ENCODE measurements at regions not wholly inside any gene's neighbourhood (a gene's known extent, or its start where the extent isn't known, plus 50 kb on each side); places are given as distances from the start of the nearest gene placed in this dataset.

- DNase-seq: no peak
Measured at GRCh38 chr6:43914272-43915147, 144.5 kb downstream of the VEGFA start.

DNA sequence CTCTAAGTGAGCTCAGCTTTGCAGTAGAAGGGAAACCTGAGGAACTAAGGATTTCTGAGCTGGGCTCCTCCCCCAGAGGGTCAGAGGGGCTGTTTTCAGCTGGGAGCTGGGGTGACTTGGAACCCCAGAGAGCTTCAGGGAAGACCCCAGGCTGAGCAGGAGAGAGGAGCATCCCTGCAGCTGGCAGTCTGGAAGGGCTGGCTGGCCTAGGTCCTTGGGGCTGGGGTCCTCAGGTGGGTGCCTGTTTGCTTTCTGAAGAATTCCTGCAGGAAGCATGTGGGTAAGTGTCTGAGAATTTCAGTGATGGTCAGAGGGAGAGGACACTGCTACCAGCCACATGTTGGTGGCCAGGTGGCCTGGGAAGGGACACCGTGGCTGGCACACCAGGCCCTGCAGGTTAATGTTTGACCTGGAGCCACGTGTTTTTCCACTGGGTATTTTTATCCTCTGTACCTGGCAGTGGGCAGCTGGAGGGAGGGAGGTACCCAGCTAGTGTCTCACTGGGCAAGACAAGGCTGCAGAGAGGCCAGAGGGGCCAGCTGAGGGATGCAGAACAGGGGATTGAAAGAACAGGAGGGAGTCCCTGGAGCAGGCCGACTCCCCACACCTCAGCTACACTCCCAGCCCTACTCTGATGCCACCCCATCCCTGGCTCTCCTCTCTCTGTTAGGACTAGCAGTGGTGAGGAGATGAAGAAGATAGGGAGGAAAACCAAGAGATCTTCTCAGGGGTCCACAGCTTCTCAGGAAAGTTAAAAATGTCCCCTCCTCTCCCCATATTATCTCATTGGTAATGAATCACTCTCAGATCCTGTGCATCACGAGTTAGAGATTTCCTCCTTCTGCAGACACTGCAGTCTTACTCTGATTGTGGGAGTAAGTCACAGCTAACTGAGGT lies 143.6 kb downstream of the VEGFA start:
- DNase-seq: no peak

DNA sequence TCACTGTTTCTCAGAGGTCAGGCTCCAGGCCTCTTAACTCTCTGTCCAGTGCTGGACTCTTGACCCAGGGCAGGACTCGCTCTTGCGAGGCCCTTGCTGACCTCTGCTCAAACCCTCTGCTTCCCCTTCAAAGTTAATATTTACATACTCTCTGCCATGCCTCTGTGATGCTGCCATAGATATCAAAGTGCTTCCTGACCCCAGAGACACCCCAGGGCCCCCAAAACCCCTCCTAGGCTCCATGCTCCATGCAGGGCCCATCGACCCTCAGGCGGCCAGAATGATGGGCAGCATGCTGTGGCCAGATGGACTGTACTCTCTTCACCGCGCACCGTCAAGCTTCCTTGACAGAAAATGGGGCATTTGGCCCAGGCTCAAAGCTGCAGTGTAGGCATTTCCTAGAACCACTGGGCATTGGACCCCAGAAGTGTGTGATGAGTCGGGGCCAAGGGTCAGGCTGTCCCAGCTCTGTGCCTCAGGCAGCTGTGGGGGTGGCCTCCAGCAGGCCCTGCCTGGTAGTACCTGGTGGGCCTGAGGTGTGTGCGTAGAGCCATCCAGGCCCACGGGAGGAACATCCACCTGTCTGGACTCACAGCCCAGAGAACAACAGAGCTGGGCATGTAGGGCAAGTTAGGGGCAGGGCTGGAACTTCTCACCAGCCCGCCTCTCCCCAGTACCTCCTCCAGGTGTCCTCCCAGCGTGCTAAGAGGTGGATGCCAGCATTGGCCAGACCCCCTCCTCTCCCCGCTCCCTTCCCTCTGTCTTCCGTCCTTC lies 142.8 kb downstream of the VEGFA start:
- no peak for DNase-seq

DNA sequence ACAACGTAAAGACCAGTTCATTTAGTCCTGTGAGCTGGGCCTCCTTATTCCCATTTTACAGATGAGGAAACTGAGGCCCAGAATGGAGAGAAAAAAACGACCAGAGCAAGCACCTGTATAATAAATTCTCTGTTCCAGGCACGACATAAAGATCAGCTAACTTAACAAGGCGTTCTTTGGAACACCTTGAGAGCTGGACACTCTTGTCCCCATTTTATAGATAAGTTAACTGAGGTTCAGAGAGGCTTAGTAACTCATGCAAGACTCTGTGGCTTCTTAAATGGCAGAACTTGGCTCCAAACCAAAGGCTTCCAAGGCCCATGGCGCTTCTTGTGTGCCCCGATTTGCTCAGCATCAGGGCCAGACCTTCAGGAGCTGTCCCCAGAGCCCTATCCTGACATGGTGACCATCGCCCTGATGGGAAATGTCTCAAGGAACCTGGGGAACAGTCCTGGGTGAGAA lies 142.1 kb downstream of the VEGFA start:
- no peak for DNase-seq

- DNase-seq: no peak
Measured at GRCh38 chr6:43911354-43912115, 141.5 kb downstream of the VEGFA start.

DNA sequence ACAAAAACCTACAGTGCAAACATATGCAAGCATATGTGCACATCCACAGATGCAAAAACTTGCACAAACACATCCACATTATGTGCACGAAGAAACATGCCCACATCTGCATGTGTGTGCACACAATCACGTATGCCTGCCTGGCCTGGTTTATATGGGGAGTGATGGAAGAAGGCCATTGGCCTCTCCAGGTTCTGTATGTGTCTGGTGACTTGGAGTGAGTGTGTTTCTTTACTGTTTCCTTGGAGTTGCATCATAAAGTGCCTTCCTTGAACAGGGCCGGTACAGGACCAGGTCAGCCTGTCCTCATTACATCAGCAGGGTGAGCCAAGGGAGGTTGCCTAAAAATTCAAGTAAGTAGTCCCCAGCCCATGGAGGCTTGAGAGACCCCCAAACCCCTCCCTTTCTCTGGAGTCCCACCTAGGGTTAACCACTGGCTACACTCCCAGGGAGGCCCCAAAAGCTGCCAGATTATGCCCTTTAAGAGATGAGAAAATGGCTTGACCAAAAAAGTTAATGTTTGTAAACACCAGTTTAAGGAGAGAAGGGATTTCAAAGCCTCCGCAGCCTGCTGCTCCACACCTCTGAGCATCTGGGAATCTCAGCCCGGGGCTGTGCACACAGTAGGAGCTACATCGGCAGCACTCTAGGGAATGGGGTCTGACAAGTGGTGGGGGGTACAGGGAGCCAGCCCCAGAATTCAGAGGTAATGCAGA lies 140.8 kb downstream of the VEGFA start:
- no peak for DNase-seq

DNA sequence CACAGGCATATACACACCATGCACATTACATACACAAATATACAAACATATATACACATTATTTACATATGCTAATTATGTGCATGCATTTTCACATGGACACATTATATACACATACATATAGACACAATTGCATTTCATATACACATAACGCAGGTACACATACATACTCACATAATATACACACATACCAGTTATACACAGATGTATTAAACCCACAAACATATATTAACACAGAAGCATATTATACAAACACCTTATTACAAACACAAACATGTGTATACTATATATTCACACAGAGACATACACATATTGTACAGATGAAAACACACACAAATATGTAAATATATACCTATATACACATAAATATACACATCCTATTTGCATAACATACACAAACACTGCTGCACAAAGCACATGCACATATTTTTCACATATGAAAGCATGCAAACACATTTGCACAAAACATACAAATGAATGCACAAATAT lies 140.2 kb downstream of the VEGFA start:
- DNase-seq: no peak

DNA sequence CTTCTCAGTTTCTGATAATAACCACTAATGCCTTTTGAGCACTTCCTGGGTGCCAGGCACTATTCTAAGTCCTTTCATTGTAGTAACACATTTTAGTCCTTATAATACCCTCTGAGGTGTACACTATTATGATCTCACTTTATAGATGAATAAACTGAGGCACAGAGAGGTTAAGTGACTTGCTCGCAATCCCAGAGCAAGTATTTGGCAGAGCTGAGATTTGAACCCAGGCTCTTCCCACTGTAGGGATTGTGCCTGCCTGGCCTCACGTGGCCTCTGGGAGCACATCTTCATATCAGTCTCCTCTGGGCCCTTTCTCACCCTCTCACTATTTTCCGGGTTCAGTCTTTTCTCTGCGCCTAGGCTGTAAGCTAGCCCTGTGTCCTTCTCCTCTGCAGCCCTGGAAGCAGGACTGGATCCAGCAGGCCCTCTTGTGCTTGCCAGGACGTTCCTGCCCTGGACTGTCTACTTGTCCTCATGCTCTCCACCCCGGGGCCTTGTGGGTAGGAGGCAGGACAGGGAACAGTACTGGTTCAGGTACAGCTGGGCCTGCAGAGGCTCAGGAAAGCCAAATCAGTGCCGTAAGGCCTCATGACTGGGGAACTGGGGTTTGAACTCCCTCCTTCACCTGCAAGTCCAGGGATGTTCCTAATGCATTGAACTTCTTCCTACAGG lies 139.6 kb downstream of the VEGFA start:
- DNase-seq: no peak

- DNase-seq: no peak
Measured at GRCh38 chr6:43907789-43908472, 137.9 kb downstream of the VEGFA start.

GRCh38 chr6:43907312-43907711 lies 137.3 kb downstream of the VEGFA start:
- no peak for DNase-seq

DNA sequence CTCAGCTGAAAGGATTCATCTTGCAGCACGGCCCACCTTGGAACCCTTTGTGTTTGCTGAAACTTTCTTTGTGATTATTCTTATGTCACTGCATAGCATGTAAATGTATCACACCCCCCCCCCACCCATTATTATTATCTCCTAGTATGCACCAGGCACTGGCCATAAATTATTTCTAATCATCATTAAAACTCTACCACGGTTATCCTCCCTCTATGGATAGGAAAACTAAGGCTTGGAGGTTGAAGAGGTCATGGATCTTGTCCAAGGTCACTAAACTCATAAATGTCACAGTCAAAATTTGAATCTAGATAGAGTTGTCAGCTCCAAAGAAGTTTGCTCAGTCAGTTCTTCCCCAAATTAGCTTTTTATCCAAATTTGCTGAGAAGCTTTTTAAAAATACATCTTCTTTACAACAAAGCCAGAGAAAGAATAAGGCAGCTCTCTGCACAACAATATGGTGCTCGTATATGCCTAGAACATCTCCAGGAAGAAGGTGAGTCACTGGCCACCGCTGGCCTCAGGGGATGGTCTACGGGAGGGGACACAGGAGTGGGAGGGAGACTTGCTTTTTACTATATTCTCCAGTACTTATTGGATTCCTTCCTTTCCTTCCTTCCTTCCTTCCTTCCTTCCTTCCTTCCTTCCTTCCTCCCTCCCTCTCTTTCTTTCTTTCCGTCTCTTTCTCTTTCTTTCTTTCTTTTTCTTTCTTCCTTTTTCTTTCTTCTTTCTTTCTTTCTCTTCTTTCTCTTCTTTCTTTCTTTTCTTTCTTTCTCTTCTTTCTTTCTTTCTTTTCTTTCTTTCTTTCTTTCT lies 134.5 kb downstream of the VEGFA start:
- DNase-seq: no peak

DNA sequence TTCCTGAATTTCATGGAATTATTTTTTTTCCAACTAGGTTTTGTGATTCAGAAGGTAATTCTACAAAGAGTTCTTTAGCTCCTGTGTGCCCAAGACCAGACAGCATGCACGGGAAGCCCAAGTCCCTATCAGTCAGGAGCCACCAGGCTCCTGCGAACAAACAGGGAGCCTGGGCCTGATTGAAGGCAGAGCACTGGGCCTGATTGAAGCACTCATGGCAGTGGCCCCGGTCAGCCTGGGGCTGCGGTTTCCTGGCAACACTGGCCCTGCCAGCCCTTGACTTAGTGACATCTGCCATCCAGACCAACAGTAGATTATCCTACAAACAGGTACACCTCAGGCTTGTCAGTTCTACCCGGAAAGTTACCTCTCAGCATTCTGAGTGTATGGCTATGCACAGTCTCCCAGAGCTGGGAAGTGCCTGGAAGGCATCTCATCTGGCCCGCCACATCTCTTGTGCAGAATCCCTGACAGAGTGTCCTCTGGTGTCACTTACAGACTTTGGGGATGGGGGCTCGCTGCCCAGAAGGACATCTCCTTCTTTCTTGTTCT lies 133.8 kb downstream of the VEGFA start:
- no peak for DNase-seq

GRCh38 chr6:43901733-43902230 lies 131.8 kb downstream of the VEGFA start:
- DNase-seq: no peak

DNA sequence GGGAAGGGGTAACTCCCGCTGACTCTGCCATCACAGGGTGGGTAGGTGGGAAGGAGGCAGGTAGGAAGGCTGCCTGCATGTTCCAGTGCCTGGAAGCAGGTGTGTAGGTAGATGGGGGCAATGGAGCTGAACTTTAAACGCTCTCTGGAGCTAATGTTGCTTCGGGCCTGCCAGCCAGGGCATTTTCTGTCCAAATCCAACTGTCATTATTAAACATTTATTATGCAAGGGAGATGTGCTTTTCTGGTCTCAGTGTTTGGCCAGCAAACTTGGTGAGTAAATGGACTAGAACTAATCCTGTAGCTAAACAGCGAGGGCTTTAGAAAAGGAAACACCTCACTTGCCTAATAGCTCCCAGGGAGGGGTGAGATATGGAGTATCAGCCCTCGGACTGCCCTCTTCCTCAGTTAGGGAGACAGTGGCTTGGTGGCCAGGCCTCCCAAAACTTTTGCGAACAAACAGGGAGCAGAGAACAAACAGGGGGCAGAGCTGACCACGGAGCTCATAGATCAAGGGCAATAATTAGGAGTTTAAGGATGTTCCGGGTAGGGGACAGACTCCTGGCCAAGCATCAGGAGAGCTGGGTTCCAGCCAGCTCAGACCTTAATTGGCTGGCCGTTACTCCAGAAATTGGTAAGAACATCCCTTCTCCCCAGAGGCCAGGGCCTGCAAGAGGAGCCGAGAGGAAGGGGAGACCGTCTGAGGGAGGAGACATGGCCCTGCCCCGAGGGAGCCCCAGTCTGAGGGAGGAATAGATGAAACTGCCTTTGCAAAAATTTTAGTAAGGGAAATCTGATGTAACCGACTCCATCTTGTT lies 131.1 kb downstream of the VEGFA start:
- DNase-seq: no peak

DNA sequence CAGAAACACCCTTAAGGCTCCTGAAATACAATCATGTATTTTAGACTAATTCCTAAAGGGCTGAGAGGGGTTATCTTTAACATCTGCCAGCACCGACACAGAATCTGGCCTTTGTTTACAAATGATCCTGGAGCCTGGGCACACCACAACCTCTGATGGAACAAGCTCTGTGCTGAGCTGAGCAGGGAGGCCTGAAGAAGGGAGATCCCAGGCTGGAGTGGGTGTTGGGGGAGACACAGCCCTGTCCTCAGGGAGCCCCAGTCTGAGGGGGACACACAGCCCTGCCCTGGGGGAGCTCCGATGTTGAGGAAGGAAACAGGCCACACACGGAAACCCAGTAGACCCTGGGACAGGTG lies 130.5 kb downstream of the VEGFA start:
- DNase-seq: no peak

- no peak for DNase-seq
Measured at GRCh38 chr6:43899830-43900229, 129.8 kb downstream of the VEGFA start.

DNA sequence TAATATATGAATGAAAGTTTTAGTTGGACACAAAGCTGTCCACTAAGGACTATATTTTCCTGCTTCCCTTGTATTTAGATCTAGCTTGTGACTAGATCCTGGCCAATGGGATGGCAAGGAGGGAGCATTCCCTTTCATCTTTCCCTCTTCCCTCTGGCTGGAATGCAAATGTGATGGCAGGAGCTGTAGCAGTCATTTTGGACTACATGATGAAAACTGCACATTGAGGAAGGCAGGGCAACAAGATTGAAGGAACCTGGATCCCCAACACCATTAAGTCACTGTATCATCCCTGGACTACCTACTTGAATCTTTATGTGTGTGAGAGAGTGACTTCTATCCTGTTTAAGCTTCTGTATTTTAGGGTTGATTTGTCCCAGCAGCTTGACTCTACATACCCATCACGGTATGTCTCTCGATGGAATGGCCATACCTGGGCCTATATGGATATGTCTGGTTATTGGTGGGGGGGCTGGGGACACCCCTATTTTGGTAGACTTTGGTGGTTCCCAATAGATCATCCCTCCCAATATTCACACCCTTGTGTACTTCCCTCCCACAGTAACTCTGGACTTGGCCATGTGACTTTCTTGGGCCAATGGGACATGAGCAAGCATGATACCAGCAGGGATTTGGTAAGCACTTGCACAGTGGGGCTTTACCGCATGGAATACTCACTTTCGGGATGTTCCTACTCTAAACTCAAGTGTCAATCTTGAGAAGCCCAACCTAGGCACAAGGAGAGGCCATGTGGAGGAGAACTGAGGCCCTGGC lies 128.5 kb downstream of the VEGFA start:
- no peak for DNase-seq

Measured in NCI-H2029 treated with DMSO at 0.1 percent for 48 hours (cell line).